ENCODE measurements at regions not wholly inside any gene's neighbourhood (a gene's known extent, or its start where the extent isn't known, plus 50 kb on each side); places are given as distances from the start of the nearest gene placed in this dataset.

- TF ChIP-seq ZNF670 (tag by site-specific recombination; IDR thresholded peaks at IDR 0.05; ENCODE audit: low read depth): no peak
- TF ChIP-seq ZNF302 (tag by site-specific recombination; IDR thresholded peaks at IDR 0.05; ENCODE audit: low read depth): no peak
- TF ChIP-seq ZNF791 (tag by site-specific recombination; IDR thresholded peaks at IDR 0.05): no peak
These were observed 50.3 kb upstream of the GADD45G start for GRCh38 chr9:89554307-89555035.

Measured in HEK293 (cell line).